ENCODE measurements at regions not wholly inside any gene's neighbourhood (a gene's known extent, or its start where the extent isn't known, plus 50 kb on each side); places are given as distances from the start of the nearest gene placed in this dataset.

GRCh38 chr2:174693344-174693743 is 70.9 kb downstream of the CHRNA1 start:
- TF ChIP-seq, protein P1, sequence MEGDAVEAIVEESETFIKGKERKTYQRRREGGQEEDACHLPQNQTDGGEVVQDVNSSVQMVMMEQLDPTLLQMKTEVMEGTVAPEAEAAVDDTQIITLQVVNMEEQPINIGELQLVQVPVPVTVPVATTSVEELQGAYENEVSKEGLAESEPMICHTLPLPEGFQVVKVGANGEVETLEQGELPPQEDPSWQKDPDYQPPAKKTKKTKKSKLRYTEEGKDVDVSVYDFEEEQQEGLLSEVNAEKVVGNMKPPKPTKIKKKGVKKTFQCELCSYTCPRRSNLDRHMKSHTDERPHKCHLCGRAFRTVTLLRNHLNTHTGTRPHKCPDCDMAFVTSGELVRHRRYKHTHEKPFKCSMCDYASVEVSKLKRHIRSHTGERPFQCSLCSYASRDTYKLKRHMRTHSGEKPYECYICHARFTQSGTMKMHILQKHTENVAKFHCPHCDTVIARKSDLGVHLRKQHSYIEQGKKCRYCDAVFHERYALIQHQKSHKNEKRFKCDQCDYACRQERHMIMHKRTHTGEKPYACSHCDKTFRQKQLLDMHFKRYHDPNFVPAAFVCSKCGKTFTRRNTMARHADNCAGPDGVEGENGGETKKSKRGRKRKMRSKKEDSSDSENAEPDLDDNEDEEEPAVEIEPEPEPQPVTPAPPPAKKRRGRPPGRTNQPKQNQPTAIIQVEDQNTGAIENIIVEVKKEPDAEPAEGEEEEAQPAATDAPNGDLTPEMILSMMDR (conservative IDR thresholded peaks at IDR 0.05 in 1 of 2, IDR thresholded peaks at IDR 0.05 in 1 of 2; ENCODE audit: extremely low read depth in 1 of 2, insufficient read depth in 1 of 2, low read depth in 1 of 2, low read length in 2 of 2): no peak
- TF ChIP-seq EZH2 (IDR thresholded peaks at IDR 0.05; ENCODE audit: borderline replicate concordance, low read length): no peak

Data from mammary epithelial cell (primary cell).